MCF 10A (cell line): ENCODE measurements at regions not wholly inside any gene's neighbourhood (a gene's known extent, or its start where the extent isn't known, plus 50 kb on each side); places are given as distances from the start of the nearest gene placed in this dataset.
"Not testable (repeated sequence)": the region's sequence is repeated elsewhere in the genome, so short reads cannot be mapped to it uniquely, and the experiment has no call there.

Experiments used
- BruUV-seq: library from RNA; stranded (reverse); fragments of 400-500 nt; replicated peaks from 2 replicates; lab custom pipeline; 2021; lab: Mats Ljungman, UMichigan
- CTCF ChIA-PET: fragments of 300-600 bp; sonication (Branson Sonifier 250); formaldehyde crosslinking; extraction: SDS; loops from one replicate; lab custom pipeline; 2021; ENCODE audit warnings: antibody characterized with exemption, inconsistent platforms; lab: Yijun Ruan, JAX
- POLR2A ChIA-PET: fragments of 300-600, 350-650 bp; sonication (Branson Sonifier 250); formaldehyde crosslinking; extraction: SDS; loops from one replicate; lab custom pipeline; 2020; ENCODE audit warnings: antibody characterized with exemption, inconsistent platforms; lab: Yijun Ruan, JAX
- DNase-seq: peaks from one replicate; pipeline ENCODE4 v3.0.0-alpha.2; 2018; ENCODE audit not compliant: unreplicated experiment
- H3K27ac Mint-ChIP-seq: one replicate; pipeline ENCODE4 v1.8.0; 2022; ENCODE audit warnings: mild to moderate bottlenecking, low read depth, mixed read lengths; ENCODE audit not compliant: unreplicated experiment
- H3K27me3 Mint-ChIP-seq: one replicate; pipeline ENCODE4 v1.8.0; 2022; ENCODE audit warnings: mixed read lengths; ENCODE audit not compliant: insufficient read depth, unreplicated experiment
- H3K36me3 Mint-ChIP-seq: one replicate; pipeline ENCODE4 v1.8.0; 2022; ENCODE audit warnings: mild to moderate bottlenecking, moderate library complexity, mixed read lengths; ENCODE audit not compliant: insufficient read depth, unreplicated experiment
- H3K4me1 Mint-ChIP-seq: one replicate; pipeline ENCODE4 v1.8.0; 2022; ENCODE audit warnings: mixed read lengths; ENCODE audit not compliant: insufficient read depth, unreplicated experiment
- H3K4me3 Mint-ChIP-seq: one replicate; pipeline ENCODE4 v1.8.0; 2022; ENCODE audit warnings: mild to moderate bottlenecking, moderate library complexity, mixed read lengths; ENCODE audit not compliant: unreplicated experiment
- H3K9me3 Mint-ChIP-seq: one replicate; pipeline ENCODE4 v1.8.0; 2022; ENCODE audit warnings: mixed read lengths; ENCODE audit not compliant: unreplicated experiment
- CTCF ChIP-seq: fragments of 200-600 bp; IDR thresholded peaks from one replicate; pipeline ENCODE4 v1.8.0; 2022; ENCODE audit warnings: antibody characterized with exemption, mild to moderate bottlenecking; ENCODE audit not compliant: unreplicated experiment
- intact Hi-C: fragments of 100-400 bp; cut with micrococcal nuclease; formaldehyde crosslinking; loops from 2 replicates; pipeline ENCODE4 v1.14.1; 2022

- no peaks in the 10 kb centered on the region for H3K27me3 Mint-ChIP-seq
- CTCF ChIA-PET: interaction anchor here (0.8 to 1.7 kb wide), 4 partner anchors 9 to 72 kb away, joined by 3 to 7 read pairs (median 4); no protein-coding TSS in a partner anchor
- H3K36me3 Mint-ChIP-seq: no peaks in the 10 kb centered on the region
- POLR2A ChIA-PET: no interaction called here
- TF ChIP-seq CTCF: no peak
- no peaks in the 10 kb centered on the region for H3K9me3 Mint-ChIP-seq
- H3K4me1 Mint-ChIP-seq: no peaks in the 10 kb centered on the region
- no peak overlapping the region for H3K4me3 Mint-ChIP-seq
- H3K27ac Mint-ChIP-seq: no peak overlapping the region
- DNase-seq: peak; percentile 61
- no TSS peak for BruUV-seq
- intact Hi-C loops: no loop called here
Observed at GRCh38 chr4:111959222-111959621, 186.0 kb upstream of the FAM241A start.

GRCh38 chr4:111960241-111960667 is 185.0 kb upstream of the FAM241A start:
- CTCF ChIA-PET: interaction anchor here (0.7 to 0.8 kb wide), 2 partner anchors 71 to 1644 kb away, joined by 3 to 4 read pairs; no protein-coding TSS in a partner anchor
- Mint-ChIP-seq H3K36me3 (no peaks in the 10 kb centered on the region), H3K27me3 (no peaks in the 10 kb centered on the region), H3K4me1 (no peaks in the 10 kb centered on the region), H3K9me3 (no peaks in the 10 kb centered on the region), H3K27ac (no peak overlapping the region), H3K4me3 (no peak overlapping the region)
- no TSS peak for BruUV-seq
- no peak for TF ChIP-seq CTCF
- DNase-seq: peak; percentile 49
- intact Hi-C loops: no loop called here
- POLR2A ChIA-PET: interaction anchor here (0.7 kb wide), 1 partner anchor 24 kb away, joined by 3 read pairs; no protein-coding TSS in a partner anchor

- H3K27ac Mint-ChIP-seq, H3K9me3 Mint-ChIP-seq, BruUV-seq, H3K27me3 Mint-ChIP-seq, H3K4me1 Mint-ChIP-seq, intact Hi-C loops, H3K36me3 Mint-ChIP-seq, DNase-seq, H3K4me3 Mint-ChIP-seq, POLR2A ChIA-PET: not testable (repeated sequence)
- CTCF ChIA-PET: interaction anchor here (0.6 to 0.7 kb wide), 3 partner anchors 656 to 1645 kb away, joined by 3 to 4 read pairs (median 3); no protein-coding TSS in a partner anchor
Observed at GRCh38 chr4:111961026-111961425, 184.2 kb upstream of the FAM241A start.

- POLR2A ChIA-PET: no interaction called here
- CTCF ChIA-PET: no interaction called here
- no peaks in the 10 kb centered on the region for H3K4me1 Mint-ChIP-seq
- no peak overlapping the region for H3K4me3 Mint-ChIP-seq
- H3K36me3 Mint-ChIP-seq: no peaks in the 10 kb centered on the region
- H3K9me3 Mint-ChIP-seq: no peaks in the 10 kb centered on the region
- H3K27me3 Mint-ChIP-seq: no peaks in the 10 kb centered on the region
- BruUV-seq: no TSS peak
- DNase-seq: no peak
- TF ChIP-seq CTCF: no peak
- H3K27ac Mint-ChIP-seq: no peak overlapping the region
- intact Hi-C loops: no loop called here
Observed at GRCh38 chr4:111961809-111962208, 183.4 kb upstream of the FAM241A start.
